ENCODE measurements at regions not wholly inside any gene's neighbourhood (a gene's known extent, or its start where the extent isn't known, plus 50 kb on each side); places are given as distances from the start of the nearest gene placed in this dataset.

GRCh38 chr3:104835376-104835775, 531.3 kb upstream of the ALCAM start:
- no peak for TF ChIP-seq CTCF (IDR thresholded peaks at IDR 0.05; ENCODE audit: control extremely low read depth, extremely low read depth, low read depth, missing control alignments)
- DNase-seq (ENCODE audit: extremely low spot score) = no peak
- ChIA-PET CTCF (interaction anchor here (0.8 kb wide), 1 partner anchor 17 kb away, joined by 3 read pairs; no protein-coding TSS in a partner anchor), POLR2A (no interaction called here)

- no peak for DNase-seq (ENCODE audit: extremely low spot score)
- TF ChIP-seq CTCF (IDR thresholded peaks at IDR 0.05; ENCODE audit: control extremely low read depth, extremely low read depth, low read depth, missing control alignments) = no peak
- ChIA-PET POLR2A (no interaction called here), CTCF (no interaction called here)
Observed at GRCh38 chr3:104846270-104846669, 520.4 kb upstream of the ALCAM start.

DNA sequence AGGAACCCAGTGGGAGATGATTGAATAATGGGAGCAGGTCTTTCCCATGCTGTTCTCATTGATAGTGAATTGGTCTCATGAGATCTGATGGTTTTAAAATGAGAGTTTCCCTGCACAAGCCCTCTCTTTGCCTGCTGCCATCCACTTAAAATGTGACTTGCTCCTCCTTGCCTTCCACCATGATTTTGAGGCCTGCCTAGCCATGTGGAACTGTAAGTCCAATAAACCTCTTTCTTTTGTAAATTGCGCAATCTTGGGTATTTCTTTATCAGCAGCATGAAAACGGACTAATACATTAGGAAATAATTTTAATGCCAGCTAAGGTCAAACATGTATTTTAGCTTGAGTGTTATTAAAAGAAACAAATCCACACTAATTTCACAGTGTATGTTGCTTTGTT, 517.6 kb upstream of the ALCAM start:
- no peak for DNase-seq (ENCODE audit: extremely low spot score)
- no peak for TF ChIP-seq CTCF (IDR thresholded peaks at IDR 0.05; ENCODE audit: control extremely low read depth, extremely low read depth, low read depth, missing control alignments)
- ChIA-PET CTCF (no interaction called here), POLR2A (no interaction called here)

DNA sequence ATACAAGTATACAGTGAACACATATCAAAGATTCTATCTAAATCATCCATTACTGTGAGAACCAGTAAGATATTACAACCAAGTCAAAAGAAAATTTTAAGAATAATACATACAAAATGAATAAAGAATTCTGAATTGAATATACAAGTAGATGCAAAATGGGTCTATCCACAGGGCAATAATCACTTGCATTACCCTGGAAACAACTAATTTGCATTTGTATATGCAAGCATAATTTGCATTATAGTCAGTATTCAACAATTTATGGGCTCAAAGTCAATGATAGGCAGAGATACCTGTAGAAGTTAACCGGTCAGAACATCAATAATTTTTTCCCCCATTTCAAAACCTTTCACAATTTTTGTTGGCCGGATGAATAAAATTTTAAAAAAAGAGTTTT, 512.2 kb upstream of the ALCAM start:
- DNase-seq (ENCODE audit: extremely low spot score) = no peak
- CTCF ChIA-PET = no interaction called here
- no peak for TF ChIP-seq CTCF (IDR thresholded peaks at IDR 0.05; ENCODE audit: control extremely low read depth, extremely low read depth, low read depth, missing control alignments)
- POLR2A ChIA-PET = no interaction called here

DNA sequence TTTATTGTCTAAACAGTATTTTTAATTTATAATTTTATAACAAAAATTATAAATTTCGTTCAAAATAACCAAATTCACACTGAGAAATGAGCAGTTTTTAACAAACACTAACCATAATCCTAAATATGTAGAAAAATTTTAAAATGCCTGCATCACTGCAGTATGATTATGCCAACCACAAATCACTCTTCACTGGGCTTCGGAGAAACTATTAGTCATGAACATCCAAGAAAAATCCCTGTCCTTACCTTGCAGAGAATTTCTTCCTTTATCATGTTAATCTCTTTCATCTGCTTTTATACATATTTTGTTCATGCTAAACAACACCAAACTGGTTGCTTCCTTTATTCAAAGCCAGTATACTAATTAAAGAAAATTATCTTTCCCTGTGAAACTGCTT, 511.0 kb upstream of the ALCAM start:
- ChIA-PET POLR2A (no interaction called here), CTCF (no interaction called here)
- TF ChIP-seq CTCF (IDR thresholded peaks at IDR 0.05; ENCODE audit: control extremely low read depth, extremely low read depth, low read depth, missing control alignments) = no peak
- no peak for DNase-seq (ENCODE audit: extremely low spot score)

GRCh38 chr3:104856741-104857140, 510.0 kb upstream of the ALCAM start:
- ChIA-PET CTCF (interaction anchor here (1.7 kb wide), 1 partner anchor 10 kb away, joined by 7 read pairs; no protein-coding TSS in a partner anchor), POLR2A (no interaction called here)
- TF ChIP-seq CTCF (IDR thresholded peaks at IDR 0.05; ENCODE audit: control extremely low read depth, extremely low read depth, low read depth, missing control alignments) = no peak
- no peak for DNase-seq (ENCODE audit: extremely low spot score)

- DNase-seq (ENCODE audit: extremely low spot score) = no peak
- TF ChIP-seq CTCF (IDR thresholded peaks at IDR 0.05; ENCODE audit: control extremely low read depth, extremely low read depth, low read depth, missing control alignments) = no peak
- CTCF ChIA-PET = interaction anchor here (2.4 kb wide), 1 partner anchor 11 kb away, joined by 7 read pairs; no protein-coding TSS in a partner anchor
- POLR2A ChIA-PET = no interaction called here
Observed at GRCh38 chr3:104868291-104868690, 498.4 kb upstream of the ALCAM start.

Data from GM10248 (cell line).